ENCODE measurements at regions not wholly inside any gene's neighbourhood (a gene's known extent, or its start where the extent isn't known, plus 50 kb on each side); places are given as distances from the start of the nearest gene placed in this dataset.

DNA sequence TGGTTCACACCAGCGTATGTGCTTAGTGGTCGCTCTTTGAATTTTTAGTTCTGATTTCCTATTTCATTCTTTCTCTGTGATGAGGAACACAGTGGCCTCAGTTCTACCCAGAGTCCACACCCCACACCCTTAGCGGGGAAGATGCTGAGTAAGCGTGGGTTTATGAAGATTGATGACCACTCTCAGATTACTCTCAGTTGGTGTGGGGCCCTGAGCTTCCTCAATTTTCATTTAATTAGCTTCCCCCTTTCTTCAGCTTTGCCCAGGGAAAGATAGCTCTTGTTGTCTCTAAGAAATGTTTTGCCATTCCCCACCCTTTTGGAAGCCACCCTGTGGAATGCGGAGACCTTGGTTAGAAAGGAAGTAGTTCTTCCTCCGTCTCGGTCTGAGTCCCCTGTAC, 299.9 kb upstream of the PROX1 start:
- TF ChIP-seq, protein P1, sequence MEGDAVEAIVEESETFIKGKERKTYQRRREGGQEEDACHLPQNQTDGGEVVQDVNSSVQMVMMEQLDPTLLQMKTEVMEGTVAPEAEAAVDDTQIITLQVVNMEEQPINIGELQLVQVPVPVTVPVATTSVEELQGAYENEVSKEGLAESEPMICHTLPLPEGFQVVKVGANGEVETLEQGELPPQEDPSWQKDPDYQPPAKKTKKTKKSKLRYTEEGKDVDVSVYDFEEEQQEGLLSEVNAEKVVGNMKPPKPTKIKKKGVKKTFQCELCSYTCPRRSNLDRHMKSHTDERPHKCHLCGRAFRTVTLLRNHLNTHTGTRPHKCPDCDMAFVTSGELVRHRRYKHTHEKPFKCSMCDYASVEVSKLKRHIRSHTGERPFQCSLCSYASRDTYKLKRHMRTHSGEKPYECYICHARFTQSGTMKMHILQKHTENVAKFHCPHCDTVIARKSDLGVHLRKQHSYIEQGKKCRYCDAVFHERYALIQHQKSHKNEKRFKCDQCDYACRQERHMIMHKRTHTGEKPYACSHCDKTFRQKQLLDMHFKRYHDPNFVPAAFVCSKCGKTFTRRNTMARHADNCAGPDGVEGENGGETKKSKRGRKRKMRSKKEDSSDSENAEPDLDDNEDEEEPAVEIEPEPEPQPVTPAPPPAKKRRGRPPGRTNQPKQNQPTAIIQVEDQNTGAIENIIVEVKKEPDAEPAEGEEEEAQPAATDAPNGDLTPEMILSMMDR (IDR thresholded peaks at IDR 0.05), result no peak
- TF ChIP-seq POLR2AphosphoS5 (IDR thresholded peaks at IDR 0.05), result no peak
- TF ChIP-seq POLR2A (IDR thresholded peaks at IDR 0.05), result no peak

GRCh38 chr1:213688655-213689054, 299.1 kb upstream of the PROX1 start:
- H3K27me3 ChIP-seq, result no peaks in the 10 kb centered on the region
- no peak for DNase-seq (ENCODE audit: low spot score in 2 of 2)

More for the DNA sequence above, 299.9 kb upstream of the PROX1 start:
- DNase-seq (ENCODE audit: low spot score in 2 of 2), result no peak
- no peaks in the 10 kb centered on the region for H3K9me3 ChIP-seq
- H3K27ac ChIP-seq, result no peak overlapping the region
- H3K4me1 ChIP-seq, result no peaks in the 10 kb centered on the region
- H3K36me3 ChIP-seq, result no peaks in the 10 kb centered on the region
- H3K27me3 ChIP-seq, result no peaks in the 10 kb centered on the region
- no peak overlapping the region for H3K4me3 ChIP-seq
- intact Hi-C loops (cut with DNase I; ENCODE audit: low total_unique reads), result no loop called here

GRCh38 chr1:213689260-213689659, 298.5 kb upstream of the PROX1 start:
- Histone ChIP-seq H3K27ac (peak overlapping the region in 1 of 2 donors; percentile 19), H3K9me3 (no peaks in the 10 kb centered on the region), H3K4me1 (no peaks in the 10 kb centered on the region), H3K27me3 (no peaks in the 10 kb centered on the region), H3K36me3 (no peaks in the 10 kb centered on the region), H3K4me3 (no peak overlapping the region)
- no peak for DNase-seq (ENCODE audit: low spot score in 2 of 2)
- TF ChIP-seq, protein P1 (IDR thresholded peaks at IDR 0.05), result no peak
- TF ChIP-seq POLR2A (IDR thresholded peaks at IDR 0.05) (no peak), POLR2AphosphoS5 (IDR thresholded peaks at IDR 0.05) (no peak)
- intact Hi-C loops (cut with DNase I; ENCODE audit: low total_unique reads), result no loop called here

More at GRCh38 chr1:213688655-213689054, 299.1 kb upstream of the PROX1 start:
- H3K4me1 ChIP-seq, result no peaks in the 10 kb centered on the region
- intact Hi-C loops (cut with DNase I; ENCODE audit: low total_unique reads), result no loop called here
- H3K27ac ChIP-seq, result peak overlapping the region in 1 of 2 donors; percentile 19
- no peak overlapping the region for H3K4me3 ChIP-seq
- TF ChIP-seq POLR2AphosphoS5 (IDR thresholded peaks at IDR 0.05) (no peak), POLR2A (IDR thresholded peaks at IDR 0.05) (no peak)
- TF ChIP-seq, protein P1 (IDR thresholded peaks at IDR 0.05), result no peak
- no peaks in the 10 kb centered on the region for H3K9me3 ChIP-seq
- H3K36me3 ChIP-seq, result no peaks in the 10 kb centered on the region

GRCh38 chr1:213690341-213690917, 297.3 kb upstream of the PROX1 start:
- Histone ChIP-seq H3K36me3 (no peaks in the 10 kb centered on the region), H3K4me1 (no peaks in the 10 kb centered on the region), H3K27me3 (no peaks in the 10 kb centered on the region), H3K4me3 (no peak overlapping the region), H3K9me3 (no peaks in the 10 kb centered on the region), H3K27ac (no peak overlapping the region)
- DNase-seq (ENCODE audit: low spot score in 2 of 2), result no peak
- TF ChIP-seq, protein P1 (IDR thresholded peaks at IDR 0.05), result no peak
- TF ChIP-seq POLR2AphosphoS5 (IDR thresholded peaks at IDR 0.05), result no peak
- TF ChIP-seq POLR2A (IDR thresholded peaks at IDR 0.05), result no peak
- intact Hi-C loops (cut with DNase I; ENCODE audit: low total_unique reads), result no loop called here

DNA sequence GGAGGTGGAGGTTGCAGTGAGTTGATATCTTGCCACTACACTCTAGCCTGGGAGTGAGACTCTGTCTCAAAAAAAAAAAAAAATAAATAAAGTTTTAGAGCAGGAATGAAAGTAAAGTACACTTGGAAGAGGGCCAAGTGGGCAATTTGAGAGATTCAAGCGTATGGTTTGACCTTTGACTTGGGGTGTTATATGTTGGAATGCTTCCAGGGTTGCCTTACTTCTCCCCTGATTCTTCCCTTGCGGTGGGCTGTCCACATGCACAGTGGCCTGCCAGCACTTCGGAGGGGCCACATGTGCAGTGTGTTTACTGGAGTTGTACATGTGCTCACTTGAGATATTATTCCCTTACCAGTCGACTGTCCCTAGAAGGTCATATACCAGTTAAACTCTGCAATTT, 295.5 kb upstream of the PROX1 start:
- H3K27ac ChIP-seq, result no peak overlapping the region
- no peaks in the 10 kb centered on the region for H3K9me3 ChIP-seq
- DNase-seq (ENCODE audit: low spot score in 2 of 2), result no peak
- TF ChIP-seq, protein P1 (IDR thresholded peaks at IDR 0.05), result no peak
- TF ChIP-seq POLR2AphosphoS5 (IDR thresholded peaks at IDR 0.05) (no peak), POLR2A (IDR thresholded peaks at IDR 0.05) (no peak)
- no peak overlapping the region for H3K4me3 ChIP-seq
- no peaks in the 10 kb centered on the region for H3K27me3 ChIP-seq
- H3K4me1 ChIP-seq, result no peaks in the 10 kb centered on the region
- no peaks in the 10 kb centered on the region for H3K36me3 ChIP-seq
- intact Hi-C loops (cut with DNase I; ENCODE audit: low total_unique reads), result no loop called here
